ENCODE measurements at regions not wholly inside any gene's neighbourhood (a gene's known extent, or its start where the extent isn't known, plus 50 kb on each side); places are given as distances from the start of the nearest gene placed in this dataset.

DNA sequence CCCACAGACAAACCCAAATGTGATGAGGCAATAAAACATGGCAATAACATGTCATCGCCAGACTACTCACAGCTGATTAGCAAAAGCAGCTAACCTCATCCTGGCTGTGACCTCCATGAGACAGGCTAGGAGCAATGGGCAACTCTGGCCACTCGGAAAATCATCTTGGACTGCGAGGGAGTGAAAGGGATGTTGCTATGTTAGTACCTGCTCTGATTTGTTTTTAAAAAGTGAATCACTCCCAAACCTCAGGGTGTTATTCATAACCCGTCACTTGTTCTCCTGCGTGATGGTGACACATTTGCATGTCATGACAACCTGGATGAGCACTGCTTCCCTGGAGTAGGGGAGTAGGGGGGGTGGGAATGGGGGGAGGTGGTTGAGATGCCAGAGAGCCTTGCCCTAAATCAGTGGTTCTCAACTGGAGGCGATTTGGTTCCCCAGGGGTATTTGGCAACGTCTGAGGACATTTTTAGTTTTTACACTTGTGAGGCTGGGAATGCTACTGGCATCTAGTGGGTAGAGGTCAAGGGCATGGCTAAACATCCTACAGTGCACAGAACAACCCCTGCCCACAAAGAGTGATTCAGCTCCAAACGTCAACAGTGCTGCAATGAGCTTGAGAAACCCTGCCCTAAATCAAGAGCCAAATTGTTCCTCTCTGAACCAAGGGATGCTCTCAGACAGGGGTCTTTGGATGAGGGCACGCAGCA is 241.7 kb downstream of the SOX9 start:
- TF ChIP-seq, protein P1, sequence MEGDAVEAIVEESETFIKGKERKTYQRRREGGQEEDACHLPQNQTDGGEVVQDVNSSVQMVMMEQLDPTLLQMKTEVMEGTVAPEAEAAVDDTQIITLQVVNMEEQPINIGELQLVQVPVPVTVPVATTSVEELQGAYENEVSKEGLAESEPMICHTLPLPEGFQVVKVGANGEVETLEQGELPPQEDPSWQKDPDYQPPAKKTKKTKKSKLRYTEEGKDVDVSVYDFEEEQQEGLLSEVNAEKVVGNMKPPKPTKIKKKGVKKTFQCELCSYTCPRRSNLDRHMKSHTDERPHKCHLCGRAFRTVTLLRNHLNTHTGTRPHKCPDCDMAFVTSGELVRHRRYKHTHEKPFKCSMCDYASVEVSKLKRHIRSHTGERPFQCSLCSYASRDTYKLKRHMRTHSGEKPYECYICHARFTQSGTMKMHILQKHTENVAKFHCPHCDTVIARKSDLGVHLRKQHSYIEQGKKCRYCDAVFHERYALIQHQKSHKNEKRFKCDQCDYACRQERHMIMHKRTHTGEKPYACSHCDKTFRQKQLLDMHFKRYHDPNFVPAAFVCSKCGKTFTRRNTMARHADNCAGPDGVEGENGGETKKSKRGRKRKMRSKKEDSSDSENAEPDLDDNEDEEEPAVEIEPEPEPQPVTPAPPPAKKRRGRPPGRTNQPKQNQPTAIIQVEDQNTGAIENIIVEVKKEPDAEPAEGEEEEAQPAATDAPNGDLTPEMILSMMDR (IDR thresholded peaks at IDR 0.05): no peak

DNA sequence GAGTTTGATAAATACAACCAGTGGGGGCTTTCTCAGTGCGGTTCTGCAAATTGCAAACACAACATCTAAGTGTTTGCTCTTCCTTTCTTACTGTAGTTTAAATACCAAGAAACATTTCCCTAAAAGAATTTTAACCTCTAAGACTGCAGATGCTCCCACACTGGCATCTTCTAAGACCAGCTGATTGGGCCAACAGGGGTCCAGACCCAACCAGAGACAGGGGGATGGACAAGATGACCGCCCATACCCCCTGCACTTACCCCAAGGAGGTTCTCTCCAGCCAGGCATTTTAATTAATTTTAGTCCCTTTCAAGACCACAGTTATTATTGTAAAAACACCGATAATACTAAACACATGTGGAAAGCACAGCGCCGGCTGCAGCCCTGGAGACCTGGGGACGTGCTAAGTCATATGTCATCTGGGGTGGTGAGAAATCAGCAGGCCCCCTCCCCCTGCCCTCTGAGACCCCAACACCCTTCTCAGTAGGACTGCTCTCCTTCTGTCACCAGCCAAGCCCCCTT is 242.3 kb downstream of the SOX9 start:
- TF ChIP-seq, protein P1 (IDR thresholded peaks at IDR 0.05): no peak

DNA sequence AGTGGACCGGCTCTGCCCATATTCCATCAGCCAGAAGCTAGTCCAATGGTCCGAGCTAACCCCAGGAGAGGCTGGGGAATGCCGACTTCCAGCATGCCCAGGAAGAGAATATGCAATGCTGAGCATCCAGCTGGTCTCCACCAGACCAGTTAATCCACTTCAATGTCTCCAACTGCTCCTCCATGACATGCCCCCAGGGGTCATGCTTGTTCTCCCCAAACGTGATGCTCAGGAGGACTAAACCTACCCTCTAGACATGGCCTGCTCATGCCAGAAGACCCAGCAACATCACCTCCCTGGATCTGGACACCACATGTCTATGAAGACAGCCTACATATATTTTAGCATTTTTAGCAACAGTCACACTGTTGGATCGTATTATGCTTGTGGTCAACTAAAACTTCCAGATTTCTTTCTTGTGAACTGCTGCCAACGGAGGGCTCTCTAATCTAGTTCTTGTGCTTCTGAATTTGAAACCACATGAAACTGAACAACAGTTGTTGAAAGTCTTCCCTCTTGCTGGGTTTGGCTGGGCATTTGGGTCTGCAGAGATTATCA is 245.1 kb downstream of the SOX9 start:
- TF ChIP-seq, protein P1 (IDR thresholded peaks at IDR 0.05): no peak

DNA sequence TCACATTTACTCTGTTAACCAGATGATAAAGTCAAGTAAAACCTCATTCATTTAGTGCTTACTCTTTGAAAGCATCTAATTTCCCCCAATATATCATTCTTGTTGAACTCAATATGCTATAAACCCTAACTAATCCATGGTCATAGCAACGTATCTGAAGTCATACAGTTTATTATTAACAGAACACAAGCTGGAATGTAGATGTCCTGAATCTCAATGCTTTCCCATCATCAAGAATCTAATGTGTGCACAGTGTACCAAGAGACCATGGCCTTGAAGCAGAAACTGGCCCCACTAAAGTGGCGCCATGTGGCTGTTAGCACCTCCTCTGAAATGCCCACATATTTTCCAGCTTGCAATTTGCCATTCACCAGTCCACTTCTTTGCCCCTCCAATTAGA is 245.8 kb downstream of the SOX9 start:
- TF ChIP-seq, protein P1 (IDR thresholded peaks at IDR 0.05): no peak

- TF ChIP-seq, protein P1 (IDR thresholded peaks at IDR 0.05): no peak
These were observed 247.4 kb downstream of the SOX9 start for GRCh38 chr17:72368191-72368590.

GRCh38 chr17:72369366-72369765 is 248.5 kb downstream of the SOX9 start:
- TF ChIP-seq, protein P1 (IDR thresholded peaks at IDR 0.05): no peak

DNA sequence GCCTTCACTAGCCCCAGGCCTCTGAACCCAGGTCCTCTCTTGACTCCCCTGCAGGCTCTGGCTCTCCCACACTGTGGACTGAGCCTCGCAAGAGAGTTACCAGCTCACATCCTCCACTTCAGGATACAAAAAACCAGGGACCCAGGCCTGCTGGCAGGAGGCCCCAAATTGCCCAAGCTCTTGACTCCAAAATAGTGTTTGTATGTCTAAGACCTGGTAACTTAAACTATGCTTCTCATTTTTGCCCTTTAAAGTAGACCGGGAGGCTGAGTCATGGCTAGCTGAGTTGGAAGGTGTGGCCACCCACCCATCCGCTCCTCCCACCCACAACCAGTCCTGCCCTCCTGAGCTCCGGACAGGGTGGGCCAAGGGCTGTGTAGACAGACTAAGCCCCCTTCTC is 250.0 kb downstream of the SOX9 start:
- TF ChIP-seq, protein P1 (IDR thresholded peaks at IDR 0.05): no peak
